ENCODE measurements at regions not wholly inside any gene's neighbourhood (a gene's known extent, or its start where the extent isn't known, plus 50 kb on each side); places are given as distances from the start of the nearest gene placed in this dataset.

GRCh38 chr5:96127538-96127937 lies 165.9 kb upstream of the ELL2 start:
- TF ChIP-seq, protein P1, sequence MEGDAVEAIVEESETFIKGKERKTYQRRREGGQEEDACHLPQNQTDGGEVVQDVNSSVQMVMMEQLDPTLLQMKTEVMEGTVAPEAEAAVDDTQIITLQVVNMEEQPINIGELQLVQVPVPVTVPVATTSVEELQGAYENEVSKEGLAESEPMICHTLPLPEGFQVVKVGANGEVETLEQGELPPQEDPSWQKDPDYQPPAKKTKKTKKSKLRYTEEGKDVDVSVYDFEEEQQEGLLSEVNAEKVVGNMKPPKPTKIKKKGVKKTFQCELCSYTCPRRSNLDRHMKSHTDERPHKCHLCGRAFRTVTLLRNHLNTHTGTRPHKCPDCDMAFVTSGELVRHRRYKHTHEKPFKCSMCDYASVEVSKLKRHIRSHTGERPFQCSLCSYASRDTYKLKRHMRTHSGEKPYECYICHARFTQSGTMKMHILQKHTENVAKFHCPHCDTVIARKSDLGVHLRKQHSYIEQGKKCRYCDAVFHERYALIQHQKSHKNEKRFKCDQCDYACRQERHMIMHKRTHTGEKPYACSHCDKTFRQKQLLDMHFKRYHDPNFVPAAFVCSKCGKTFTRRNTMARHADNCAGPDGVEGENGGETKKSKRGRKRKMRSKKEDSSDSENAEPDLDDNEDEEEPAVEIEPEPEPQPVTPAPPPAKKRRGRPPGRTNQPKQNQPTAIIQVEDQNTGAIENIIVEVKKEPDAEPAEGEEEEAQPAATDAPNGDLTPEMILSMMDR (IDR thresholded peaks at IDR 0.05; ENCODE audit: insufficient read depth, low read length) = no peak
- TF ChIP-seq POLR2AphosphoS5 (IDR thresholded peaks at IDR 0.05; ENCODE audit: low read depth) = no peak
